GM19351 (cell line): ENCODE measurements at regions not wholly inside any gene's neighbourhood (a gene's known extent, or its start where the extent isn't known, plus 50 kb on each side); places are given as distances from the start of the nearest gene placed in this dataset.
"Not testable (repeated sequence)": the region's sequence is repeated elsewhere in the genome, so short reads cannot be mapped to it uniquely, and the experiment has no call there.

ENCODE experiments used
- ATAC-seq: cut with Tn5 transposase; IDR thresholded peaks from one replicate; pipeline ENCODE4 v1.9.1; 2021; ENCODE audit warnings: mild to moderate bottlenecking, moderate library complexity; ENCODE audit not compliant: unreplicated experiment

DNA sequence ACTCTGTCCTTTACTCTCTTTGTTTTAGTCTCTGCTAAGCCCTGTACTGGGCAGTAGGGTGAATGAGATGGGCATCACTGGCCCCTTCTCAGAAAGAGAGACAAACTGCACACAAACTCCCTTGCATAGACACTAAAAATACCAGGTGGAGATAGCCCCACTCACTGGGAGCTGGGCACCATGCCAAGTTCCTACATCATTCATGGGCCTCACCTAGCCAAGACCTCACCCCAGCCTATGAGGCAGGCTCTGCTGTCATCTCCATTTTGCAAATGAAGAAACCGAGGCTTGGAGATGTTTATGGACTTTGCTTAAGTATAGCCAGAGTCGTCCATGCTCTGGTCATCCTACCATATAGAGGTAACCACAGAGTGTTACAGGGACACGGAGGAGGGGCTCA lies 499.8 kb upstream of the CDH11 start:
- ATAC-seq: no peak

- ATAC-seq: no peak
These were observed 497.7 kb upstream of the CDH11 start for GRCh38 chr16:65619606-65620005.

GRCh38 chr16:65618931-65619330 lies 497.1 kb upstream of the CDH11 start:
- ATAC-seq: no peak

- ATAC-seq: no peak
These were observed 496.5 kb upstream of the CDH11 start for GRCh38 chr16:65618333-65618732.

DNA sequence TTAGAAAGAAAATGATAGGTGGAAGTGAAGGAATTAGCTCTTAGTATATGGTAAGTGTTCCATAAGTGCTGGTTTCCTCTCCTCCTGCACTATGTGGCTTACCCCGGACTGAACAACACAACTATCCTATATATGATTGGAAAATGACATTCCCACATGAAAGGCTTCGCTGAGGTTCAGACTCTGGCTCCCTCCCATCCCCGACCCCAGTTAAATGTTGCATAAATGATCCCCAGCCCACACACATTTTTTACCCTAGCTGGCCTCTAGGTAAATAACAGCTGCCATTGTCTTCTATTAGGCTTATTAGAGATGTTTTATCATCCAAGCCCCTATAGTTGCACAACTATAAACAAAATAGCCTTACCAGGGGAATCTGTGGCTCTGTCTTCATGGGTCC lies 495.6 kb upstream of the CDH11 start:
- ATAC-seq: no peak

GRCh38 chr16:65608455-65608854 lies 486.6 kb upstream of the CDH11 start:
- ATAC-seq: no peak

GRCh38 chr16:65604771-65605170 lies 482.9 kb upstream of the CDH11 start:
- no peak for ATAC-seq

- ATAC-seq: no peak
These were observed 479.9 kb upstream of the CDH11 start for GRCh38 chr16:65601781-65602180.

GRCh38 chr16:65600629-65601028 lies 478.8 kb upstream of the CDH11 start:
- no peak for ATAC-seq

DNA sequence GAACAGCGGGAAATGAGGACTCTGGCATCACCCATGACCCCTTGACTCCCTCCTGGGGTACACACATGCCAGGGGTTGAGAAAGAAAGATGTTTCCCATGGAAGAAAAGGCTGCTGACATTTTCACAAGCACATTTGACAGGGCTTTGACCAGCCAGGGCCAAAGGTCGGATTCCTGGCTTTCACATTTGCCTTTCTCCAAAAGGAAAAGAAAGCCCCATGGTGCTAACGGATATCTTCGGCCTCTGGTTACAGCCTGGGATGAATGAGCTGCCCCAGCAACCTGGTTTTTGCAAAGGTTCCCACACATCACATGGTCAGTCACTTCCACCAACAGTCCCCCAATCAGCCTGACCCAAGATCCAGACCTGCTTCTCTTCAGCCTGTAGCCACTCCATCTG lies 478.2 kb upstream of the CDH11 start:
- ATAC-seq: no peak

DNA sequence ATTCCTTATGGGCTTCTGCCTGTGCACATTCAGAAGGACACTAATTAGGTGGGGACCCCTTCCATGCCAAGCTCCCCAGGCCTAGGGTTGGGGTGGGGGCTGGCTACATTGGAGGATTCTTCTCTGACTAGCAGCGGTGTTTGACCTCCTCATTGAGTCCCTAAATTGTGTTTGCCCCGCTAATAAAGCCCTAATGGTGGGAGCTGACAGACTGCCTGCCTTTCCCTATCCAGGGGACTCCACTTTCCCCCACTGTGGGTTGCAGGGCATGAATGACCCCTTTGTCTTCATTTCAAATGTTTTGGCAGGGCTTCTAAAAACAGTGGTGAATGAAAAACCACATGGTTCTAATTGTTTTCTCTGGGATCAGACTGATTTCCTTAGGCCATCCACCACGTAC lies 476.8 kb upstream of the CDH11 start:
- ATAC-seq: no peak

- no peak for ATAC-seq
These were observed 461.6 kb upstream of the CDH11 start for GRCh38 chr16:65583498-65583897.

- no peak for ATAC-seq
These were observed 457.2 kb upstream of the CDH11 start for GRCh38 chr16:65579050-65579449.

DNA sequence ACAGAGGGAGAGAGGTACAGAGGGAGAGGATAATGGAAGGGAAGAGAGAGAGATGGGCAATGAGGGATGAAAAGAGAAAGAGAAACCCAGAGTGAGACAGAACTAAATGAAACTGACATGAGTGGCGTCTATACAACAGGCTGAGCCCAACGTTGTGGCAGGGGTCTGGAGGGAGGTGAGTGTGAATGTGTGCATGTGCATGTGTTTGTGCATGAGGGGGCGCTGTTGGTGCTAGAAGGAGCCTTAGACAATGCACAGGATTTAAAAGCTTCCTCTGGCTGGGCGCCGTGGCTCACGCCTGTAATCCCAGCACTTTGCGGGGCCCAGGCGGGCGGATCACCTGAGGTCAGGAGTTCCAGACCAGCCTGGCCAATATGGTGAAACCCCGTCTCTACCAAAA lies 454.8 kb upstream of the CDH11 start:
- no peak for ATAC-seq

DNA sequence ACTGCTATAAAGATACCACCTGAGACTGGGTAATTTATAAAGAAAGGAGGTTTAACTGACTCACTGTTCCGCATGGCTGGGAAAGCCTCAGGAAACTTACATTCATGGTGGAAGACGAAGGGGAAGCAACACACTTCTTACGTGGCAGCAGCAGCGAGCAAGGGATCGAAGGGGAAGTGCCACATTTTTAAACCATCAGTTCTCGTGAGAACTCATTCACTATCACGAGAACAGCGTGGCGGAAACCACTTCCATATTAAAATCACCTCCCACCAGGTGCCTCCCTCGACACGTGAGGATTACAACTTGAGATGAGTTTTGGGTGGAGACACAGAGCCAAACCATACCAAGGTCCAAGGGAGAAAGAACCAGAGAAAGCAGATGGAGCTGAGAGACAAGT lies 454.3 kb upstream of the CDH11 start:
- ATAC-seq: no peak

- ATAC-seq: no peak
These were observed 452.6 kb upstream of the CDH11 start for GRCh38 chr16:65574326-65574966.

- ATAC-seq: no peak
These were observed 450.3 kb upstream of the CDH11 start for GRCh38 chr16:65572156-65572555.

- ATAC-seq: no peak
These were observed 448.4 kb upstream of the CDH11 start for GRCh38 chr16:65570261-65570660.

GRCh38 chr16:65559846-65560245 lies 438.0 kb upstream of the CDH11 start:
- ATAC-seq: no peak

DNA sequence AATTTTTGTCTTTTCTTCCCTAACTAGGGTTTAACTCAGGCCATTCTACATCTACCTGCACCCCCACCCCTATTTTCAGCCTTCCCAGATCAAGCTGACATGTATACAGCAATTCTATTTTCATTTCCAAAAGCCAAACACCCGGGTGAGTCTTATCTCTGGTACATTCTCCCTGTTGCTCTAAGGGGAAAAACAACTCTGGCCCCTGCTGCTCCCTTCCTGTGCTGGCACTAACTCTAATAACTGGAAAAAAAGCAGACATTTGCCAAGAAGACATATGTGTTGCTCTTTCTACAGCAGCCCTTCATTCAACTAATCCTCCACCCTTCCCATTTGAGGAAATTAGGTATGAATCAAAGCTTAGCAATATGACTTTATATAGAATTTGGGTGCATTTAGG lies 427.8 kb upstream of the CDH11 start:
- ATAC-seq: not testable (repeated sequence)

DNA sequence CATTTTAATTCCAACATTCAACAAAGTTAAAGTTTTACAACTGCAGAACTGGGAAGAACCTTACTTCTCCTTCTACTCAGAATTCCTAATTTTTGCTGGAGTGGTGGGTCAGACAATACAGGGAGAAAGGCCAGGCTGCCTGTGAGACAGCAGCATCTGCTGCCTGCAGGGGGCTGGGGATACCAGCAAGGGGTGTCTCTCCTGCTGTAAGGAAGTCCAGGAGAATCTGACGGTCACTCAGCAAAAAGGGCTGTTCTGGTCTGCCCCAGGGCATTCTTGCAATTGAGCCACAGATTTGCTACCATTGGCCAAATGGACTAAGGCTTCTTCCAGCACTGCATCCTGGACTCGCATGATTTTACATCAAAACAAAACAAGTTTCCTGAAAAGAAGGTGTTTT lies 426.6 kb upstream of the CDH11 start:
- ATAC-seq: no peak

DNA sequence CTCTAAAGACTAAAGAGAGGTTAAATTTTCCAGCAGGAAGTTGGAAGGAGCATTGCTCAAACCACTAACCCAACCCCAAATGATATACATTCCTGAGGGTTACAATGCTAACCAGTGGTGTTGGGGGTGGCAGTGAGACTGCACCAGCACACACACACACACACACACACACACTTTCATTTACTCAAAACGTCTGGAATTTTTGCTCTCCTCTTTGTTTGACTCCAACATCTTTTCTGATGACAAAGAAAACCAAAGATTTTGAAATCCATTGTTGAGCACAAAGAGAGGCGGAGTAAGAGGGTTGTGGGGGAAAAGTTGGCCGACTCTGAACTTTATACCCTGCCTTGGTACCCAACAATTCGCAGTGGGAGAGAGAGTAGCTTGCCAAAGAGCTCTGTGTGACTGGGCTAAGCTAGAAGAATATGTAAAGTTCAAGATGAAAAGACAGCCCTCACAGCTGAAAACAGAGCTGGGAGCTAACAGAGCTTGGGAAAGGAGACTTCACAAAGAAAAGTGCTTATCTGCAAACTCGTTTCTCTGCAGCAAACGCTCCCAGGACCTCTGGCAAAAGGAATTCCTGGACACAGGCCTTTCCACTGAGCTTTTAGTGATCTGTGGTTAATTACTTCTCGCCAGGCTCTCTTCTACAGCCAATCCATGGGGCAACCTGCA lies 426.0 kb upstream of the CDH11 start:
- no peak for ATAC-seq

DNA sequence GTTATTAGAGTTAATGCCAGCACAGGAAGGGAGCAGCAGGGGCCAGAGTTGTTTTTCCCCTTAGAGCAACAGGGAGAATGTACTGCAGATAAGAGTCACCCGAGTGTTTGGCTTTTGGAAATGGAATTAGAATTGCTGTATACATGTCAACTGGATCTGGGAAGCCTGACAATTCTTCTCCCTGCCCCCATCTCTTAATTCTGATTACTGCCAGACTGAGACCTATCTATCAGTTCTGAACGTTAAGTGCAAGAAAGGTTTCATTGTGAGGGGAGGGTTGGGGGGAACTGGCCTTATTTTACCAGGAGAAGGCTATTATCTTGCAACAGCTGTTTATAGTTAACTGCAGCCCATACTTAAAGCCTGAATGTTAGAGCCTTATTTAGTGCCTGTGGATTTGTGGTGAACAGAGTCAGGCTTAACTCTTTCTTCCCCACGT lies 424.5 kb upstream of the CDH11 start:
- ATAC-seq: no peak
